Activated CD8-positive, alpha-beta memory T cell treated with anti-CD3 and anti-CD28 coated beads for 36 hours (primary cell): ENCODE measurements at regions not wholly inside any gene's neighbourhood (a gene's known extent, or its start where the extent isn't known, plus 50 kb on each side); places are given as distances from the start of the nearest gene placed in this dataset.
"Not testable (repeated sequence)": the region's sequence is repeated elsewhere in the genome, so short reads cannot be mapped to it uniquely, and the experiment has no call there.

Source experiments
- CTCF ChIA-PET: fragments of 350-600 bp; sonication (Branson Sonifier 250); formaldehyde crosslinking; loops from one replicate; lab custom pipeline; 2021; ENCODE audit warnings: antibody characterized with exemption; lab: Charles Lee
- POLR2A ChIA-PET: fragments of 350-600 bp; sonication (Branson Sonifier 250); formaldehyde crosslinking; loops from one replicate; lab custom pipeline; 2021; ENCODE audit warnings: antibody characterized with exemption; lab: Charles Lee

- CTCF ChIA-PET, POLR2A ChIA-PET: not testable (repeated sequence)
These were observed 101.0 kb downstream of the SMC2 start for GRCh38 chr9:104195142-104195541.

GRCh38 chr9:104200456-104200994 is 106.4 kb downstream of the SMC2 start:
- CTCF ChIA-PET, result no interaction called here
- POLR2A ChIA-PET, result no interaction called here

- POLR2A ChIA-PET, result no interaction called here
- CTCF ChIA-PET, result no interaction called here
These were observed 112.7 kb downstream of the SMC2 start for GRCh38 chr9:104206766-104207165.

GRCh38 chr9:104209387-104209786 is 115.3 kb downstream of the SMC2 start:
- ChIA-PET POLR2A (no interaction called here), CTCF (no interaction called here)

- ChIA-PET CTCF (no interaction called here), POLR2A (no interaction called here)
These were observed 133.0 kb downstream of the SMC2 start for GRCh38 chr9:104227108-104227507.

- POLR2A ChIA-PET, result no interaction called here
These were observed 138.8 kb downstream of the SMC2 start for GRCh38 chr9:104232781-104233341.

GRCh38 chr9:104233366-104233765 is 139.3 kb downstream of the SMC2 start:
- CTCF ChIA-PET, result no interaction called here
- POLR2A ChIA-PET, result no interaction called here

More at GRCh38 chr9:104232781-104233341, 138.8 kb downstream of the SMC2 start:
- CTCF ChIA-PET, result no interaction called here

GRCh38 chr9:104234632-104235337 is 140.7 kb downstream of the SMC2 start:
- CTCF ChIA-PET, POLR2A ChIA-PET: not testable (repeated sequence)

GRCh38 chr9:104235347-104236120 is 141.4 kb downstream of the SMC2 start:
- CTCF ChIA-PET, POLR2A ChIA-PET: not testable (repeated sequence)

- POLR2A ChIA-PET, result no interaction called here
- CTCF ChIA-PET, result no interaction called here
These were observed 144.6 kb downstream of the SMC2 start for GRCh38 chr9:104238668-104239067.

- POLR2A ChIA-PET, result no interaction called here
- CTCF ChIA-PET, result interaction anchor here (0.7 kb wide), 1 partner anchor 17 kb away, joined by 3 read pairs; no protein-coding TSS in a partner anchor
These were observed 146.8 kb downstream of the SMC2 start for GRCh38 chr9:104240890-104241289.

- CTCF ChIA-PET, result no interaction called here
- POLR2A ChIA-PET, result no interaction called here
These were observed 151.8 kb downstream of the SMC2 start for GRCh38 chr9:104245925-104246324.

- CTCF ChIA-PET, result no interaction called here
These were observed 153.9 kb downstream of the SMC2 start for GRCh38 chr9:104247899-104248460.

GRCh38 chr9:104256031-104256695 is 162.1 kb downstream of the SMC2 start:
- CTCF ChIA-PET, result no interaction called here
- POLR2A ChIA-PET, result no interaction called here

More at GRCh38 chr9:104247899-104248460, 153.9 kb downstream of the SMC2 start:
- POLR2A ChIA-PET, result no interaction called here

- POLR2A ChIA-PET, result no interaction called here
- CTCF ChIA-PET, result no interaction called here
These were observed 162.6 kb downstream of the SMC2 start for GRCh38 chr9:104256696-104257062.

- CTCF ChIA-PET, result interaction anchor here (0.6 kb wide), 1 partner anchor 18 kb away, joined by 3 read pairs; no protein-coding TSS in a partner anchor
- POLR2A ChIA-PET, result no interaction called here
These were observed 164.3 kb downstream of the SMC2 start for GRCh38 chr9:104258296-104259011.

- ChIA-PET CTCF (no interaction called here), POLR2A (no interaction called here)
These were observed 165.9 kb downstream of the SMC2 start for GRCh38 chr9:104260004-104260403.

GRCh38 chr9:104263942-104264341 is 169.8 kb downstream of the SMC2 start:
- POLR2A ChIA-PET, result no interaction called here
- CTCF ChIA-PET, result no interaction called here

- CTCF ChIA-PET, result no interaction called here
- POLR2A ChIA-PET, result no interaction called here
These were observed 170.3 kb downstream of the SMC2 start for GRCh38 chr9:104264431-104264830.
